ENCODE measurements at regions not wholly inside any gene's neighbourhood (a gene's known extent, or its start where the extent isn't known, plus 50 kb on each side); places are given as distances from the start of the nearest gene placed in this dataset.

DNA sequence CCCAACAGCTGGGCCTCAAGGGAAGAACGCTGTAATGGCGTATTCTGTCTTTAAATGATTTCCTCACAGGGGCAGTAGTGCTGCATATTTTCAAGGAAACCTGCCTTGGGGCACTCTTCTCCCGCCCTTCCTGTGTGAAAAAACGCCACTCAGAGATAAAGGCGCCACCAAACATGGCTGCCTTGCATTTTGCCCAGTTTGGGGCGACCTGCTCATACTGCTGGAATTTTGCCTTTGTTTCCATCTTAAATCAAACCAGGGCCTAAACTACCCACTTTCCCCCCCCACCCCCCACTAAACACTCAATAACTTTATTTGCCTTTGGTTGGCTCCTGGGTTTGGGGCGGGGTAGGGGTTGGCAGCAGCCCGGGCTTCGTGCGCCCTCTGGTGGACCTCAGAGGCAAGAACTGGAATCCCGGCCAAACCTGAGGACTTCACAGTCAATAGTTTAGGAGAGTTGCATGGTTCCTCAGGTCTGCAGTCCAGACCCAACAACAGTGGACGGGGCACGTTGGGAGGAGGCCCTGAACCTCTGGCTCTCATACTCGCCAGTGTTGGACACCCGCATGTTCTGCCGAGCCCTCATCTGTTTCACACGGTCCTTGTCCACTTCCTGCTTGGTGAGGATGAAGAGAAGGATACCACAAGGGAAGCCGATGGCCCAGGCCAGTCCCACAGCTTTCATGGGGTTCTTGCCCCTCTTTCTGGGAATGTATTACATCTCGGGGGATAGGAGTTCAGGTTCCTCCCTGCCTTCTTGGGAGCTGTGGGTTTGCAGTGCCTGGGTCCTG is 220.1 kb upstream of the STK26 start:
- no peaks in the 10 kb centered on the region for H3K4me1 ChIP-seq
- peak; percentile 21 for DNase-seq
- peaks cover 4% of the 10 kb centered on the region; the same call in 1 of the 2 replicates for H3K36me3 ChIP-seq
- TF ChIP-seq, protein P1, sequence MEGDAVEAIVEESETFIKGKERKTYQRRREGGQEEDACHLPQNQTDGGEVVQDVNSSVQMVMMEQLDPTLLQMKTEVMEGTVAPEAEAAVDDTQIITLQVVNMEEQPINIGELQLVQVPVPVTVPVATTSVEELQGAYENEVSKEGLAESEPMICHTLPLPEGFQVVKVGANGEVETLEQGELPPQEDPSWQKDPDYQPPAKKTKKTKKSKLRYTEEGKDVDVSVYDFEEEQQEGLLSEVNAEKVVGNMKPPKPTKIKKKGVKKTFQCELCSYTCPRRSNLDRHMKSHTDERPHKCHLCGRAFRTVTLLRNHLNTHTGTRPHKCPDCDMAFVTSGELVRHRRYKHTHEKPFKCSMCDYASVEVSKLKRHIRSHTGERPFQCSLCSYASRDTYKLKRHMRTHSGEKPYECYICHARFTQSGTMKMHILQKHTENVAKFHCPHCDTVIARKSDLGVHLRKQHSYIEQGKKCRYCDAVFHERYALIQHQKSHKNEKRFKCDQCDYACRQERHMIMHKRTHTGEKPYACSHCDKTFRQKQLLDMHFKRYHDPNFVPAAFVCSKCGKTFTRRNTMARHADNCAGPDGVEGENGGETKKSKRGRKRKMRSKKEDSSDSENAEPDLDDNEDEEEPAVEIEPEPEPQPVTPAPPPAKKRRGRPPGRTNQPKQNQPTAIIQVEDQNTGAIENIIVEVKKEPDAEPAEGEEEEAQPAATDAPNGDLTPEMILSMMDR (IDR thresholded peaks at IDR 0.05; ENCODE audit: low read depth, low read length) = peak; percentile 40
- H3K27me3 ChIP-seq = no peaks in the 10 kb centered on the region
- no peaks in the 10 kb centered on the region for H3K9me3 ChIP-seq
- H3K4me3 ChIP-seq (ENCODE audit: low read depth, low read length) = no peak overlapping the region

DNA sequence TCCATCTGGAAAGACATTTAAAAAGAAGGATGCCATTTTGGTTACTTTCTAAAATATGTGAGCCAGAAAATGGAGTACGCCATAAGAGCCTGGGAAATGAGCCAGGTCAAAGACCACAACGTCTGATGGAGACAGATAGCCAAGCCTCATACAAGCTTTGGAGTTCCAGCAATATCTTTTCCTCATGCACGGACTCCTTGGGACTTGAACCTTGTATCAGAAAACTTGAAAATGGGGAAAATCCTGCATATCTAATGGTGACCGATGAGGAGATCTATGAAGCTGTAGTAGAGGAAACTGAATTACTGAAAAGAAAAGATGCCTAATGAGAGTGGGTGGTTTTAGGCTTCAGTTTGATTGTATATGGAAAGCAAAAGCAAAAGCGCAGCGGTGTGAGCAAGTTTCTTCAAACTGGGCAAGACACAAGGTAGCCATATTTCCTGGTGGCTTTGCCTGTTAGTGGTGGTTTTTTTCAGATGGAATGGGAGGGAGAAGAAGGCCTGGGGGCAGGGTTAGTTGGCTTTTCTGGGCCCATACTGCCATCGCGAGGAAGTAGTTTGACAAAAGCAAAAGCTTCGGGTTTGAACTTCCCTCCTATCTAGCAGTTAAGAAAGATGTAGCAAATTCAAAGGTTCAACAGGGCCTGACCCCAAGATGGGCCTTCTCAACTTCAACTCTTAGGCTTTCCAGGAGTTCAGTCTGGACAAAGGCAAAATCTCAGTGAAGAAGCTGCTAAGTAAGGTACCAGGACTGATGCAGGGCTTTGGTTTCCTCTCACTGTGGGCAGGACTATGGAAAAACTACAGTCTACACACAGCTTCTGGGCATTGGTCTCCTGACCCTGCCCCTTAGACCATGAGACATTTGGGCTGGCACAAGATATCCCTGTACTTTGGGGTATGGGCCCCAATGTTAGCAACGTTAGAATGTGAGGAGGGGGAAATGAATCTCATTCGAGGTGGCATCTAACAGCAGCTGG is 210.0 kb upstream of the STK26 start:
- H3K27me3 ChIP-seq = no peaks in the 10 kb centered on the region
- no peak for DNase-seq

DNA sequence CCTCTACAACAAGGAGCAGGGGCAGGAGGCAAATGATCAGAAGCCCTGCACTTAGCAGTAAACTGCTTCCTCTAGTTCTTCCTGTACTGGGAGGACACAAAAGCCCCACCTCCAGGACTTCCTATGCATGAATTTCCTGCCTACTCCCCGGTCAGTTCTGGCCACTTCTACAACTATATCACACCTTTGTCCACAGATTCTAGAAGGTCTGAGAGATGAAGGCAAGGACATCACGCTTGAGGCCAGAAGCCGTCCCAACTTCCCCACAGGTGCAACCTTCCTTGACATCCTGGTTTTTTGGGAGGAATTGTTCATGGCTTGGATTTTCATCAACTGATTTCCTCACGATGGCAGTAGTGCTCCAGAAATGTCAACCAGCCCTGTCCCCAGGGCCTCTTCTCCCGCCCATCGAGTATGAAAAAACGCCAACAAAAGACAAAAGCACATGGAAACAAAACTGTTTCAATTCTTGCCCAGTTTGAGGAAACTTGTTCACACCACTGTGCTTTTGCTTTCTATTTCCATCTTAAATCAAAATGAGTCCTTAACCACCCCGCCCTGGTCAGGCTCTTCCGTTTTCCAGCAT is 206.5 kb upstream of the STK26 start:
- Histone ChIP-seq H3K36me3 (peaks cover 17% of the 10 kb centered on the region), H3K9me3 (no peaks in the 10 kb centered on the region), H3K4me1 (no peaks in the 10 kb centered on the region), H3K27me3 (no peaks in the 10 kb centered on the region), H3K4me3 (ENCODE audit: low read depth, low read length) (no peak overlapping the region)
- TF ChIP-seq, protein P1 (IDR thresholded peaks at IDR 0.05; ENCODE audit: low read depth, low read length) = no peak
- no peak for DNase-seq

More for the DNA sequence above, 210.0 kb upstream of the STK26 start:
- H3K9me3 ChIP-seq = no peaks in the 10 kb centered on the region
- TF ChIP-seq, protein P1 (IDR thresholded peaks at IDR 0.05; ENCODE audit: low read depth, low read length) = no peak
- no peaks in the 10 kb centered on the region for H3K4me1 ChIP-seq
- peaks cover 10% of the 10 kb centered on the region for H3K36me3 ChIP-seq
- no peak overlapping the region for H3K4me3 ChIP-seq (ENCODE audit: low read depth, low read length)

DNA sequence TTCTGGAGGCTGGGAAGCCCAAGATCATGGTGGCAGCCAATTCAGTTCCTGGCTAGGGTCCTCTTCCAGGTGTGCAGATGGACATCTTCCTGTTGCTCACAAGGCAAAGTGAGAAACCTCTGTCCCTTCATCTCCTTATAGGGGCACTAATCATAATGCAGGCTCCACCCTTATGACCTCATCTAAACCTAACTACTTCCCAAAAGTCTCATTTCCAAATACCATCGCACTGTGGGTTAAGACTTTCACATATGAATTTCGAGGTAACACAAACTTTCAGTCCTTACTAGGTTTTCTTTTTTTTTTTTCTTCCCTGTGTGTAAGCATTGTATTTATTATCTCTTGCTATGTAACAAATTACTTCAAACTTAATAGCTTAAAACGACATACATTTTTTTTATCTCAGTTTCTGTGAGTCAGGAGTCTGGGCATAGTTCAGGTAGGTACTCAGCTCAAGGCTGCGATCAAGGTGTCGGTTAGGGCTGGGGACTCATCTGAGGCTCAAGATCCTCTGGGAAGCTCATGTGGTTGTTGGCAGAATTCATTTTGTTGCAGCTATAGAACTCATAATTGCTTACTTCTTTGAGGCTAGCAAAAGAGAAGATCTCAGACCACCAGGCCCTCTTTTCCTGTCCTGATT is 204.7 kb upstream of the STK26 start:
- Histone ChIP-seq H3K36me3 (peaks cover 17% of the 10 kb centered on the region), H3K27me3 (no peaks in the 10 kb centered on the region), H3K4me3 (ENCODE audit: low read depth, low read length) (no peak overlapping the region), H3K9me3 (no peaks in the 10 kb centered on the region), H3K4me1 (no peaks in the 10 kb centered on the region)
- DNase-seq = no peak
- TF ChIP-seq, protein P1 (IDR thresholded peaks at IDR 0.05; ENCODE audit: low read depth, low read length) = no peak

DNA sequence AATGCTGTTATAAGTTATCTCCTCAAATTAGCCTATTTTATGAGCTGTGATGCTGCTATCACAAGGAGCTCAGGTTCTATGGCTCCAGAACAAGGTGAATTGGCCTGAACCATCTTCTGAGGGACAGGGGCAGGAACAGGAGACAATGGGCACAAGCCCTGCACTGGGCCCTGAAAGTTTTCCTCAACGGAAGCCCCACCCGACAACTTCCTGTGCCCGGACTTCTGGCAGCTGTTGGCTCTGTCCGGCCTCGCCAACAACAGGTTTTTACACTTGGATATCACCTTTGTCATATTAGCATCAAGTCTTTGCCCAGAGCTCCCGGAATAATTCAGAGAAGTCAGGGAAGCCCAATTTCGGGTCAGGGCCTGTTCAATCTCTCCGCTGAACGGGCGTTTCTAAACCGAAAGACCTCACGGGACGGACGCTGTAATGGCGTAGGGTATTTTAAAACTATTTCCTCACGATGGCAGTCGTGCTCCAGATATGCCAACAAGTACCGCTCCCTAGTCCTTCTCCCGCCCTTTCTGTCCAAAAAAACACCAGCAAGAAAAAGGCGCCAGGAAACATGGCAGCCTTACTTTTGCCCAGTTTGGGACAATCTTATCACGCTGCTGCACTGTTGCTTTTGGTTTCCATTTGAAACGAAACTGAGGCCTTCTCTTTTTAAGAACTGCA is 201.0 kb upstream of the STK26 start:
- TF ChIP-seq, protein P1 (IDR thresholded peaks at IDR 0.05; ENCODE audit: low read depth, low read length) = no peak
- Histone ChIP-seq H3K4me1 (no peaks in the 10 kb centered on the region), H3K36me3 (peaks cover 21% of the 10 kb centered on the region), H3K27me3 (no peaks in the 10 kb centered on the region), H3K4me3 (ENCODE audit: low read depth, low read length) (no peak overlapping the region), H3K9me3 (no peaks in the 10 kb centered on the region)
- DNase-seq = no peak
